ENCODE measurements at regions not wholly inside any gene's neighbourhood (a gene's known extent, or its start where the extent isn't known, plus 50 kb on each side); places are given as distances from the start of the nearest gene placed in this dataset.

DNA sequence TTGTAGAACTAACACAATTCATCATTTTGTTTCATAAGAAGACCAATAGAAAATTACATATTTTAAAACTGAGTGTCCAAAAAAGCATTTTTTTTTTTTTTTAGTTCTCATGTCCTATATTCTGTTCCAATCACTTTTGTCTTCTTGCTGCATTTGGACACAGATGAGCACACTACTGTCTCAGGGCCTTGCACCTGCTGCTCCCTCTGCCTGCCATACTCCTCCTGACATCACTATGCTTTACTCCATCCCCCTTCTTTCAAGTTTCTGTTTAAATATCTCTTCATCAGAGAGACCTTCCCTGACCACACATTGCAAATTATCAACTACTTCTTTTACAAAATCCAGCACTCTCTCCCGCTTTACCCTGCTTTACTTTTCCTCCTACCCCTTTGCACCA, 230.7 kb upstream of the GK2 start:
- TF ChIP-seq EZH2 (IDR thresholded peaks at IDR 0.05; ENCODE audit: insufficient read depth, poor library complexity, severe bottlenecking): no peak
- TF ChIP-seq EZH2phosphoT487 (IDR thresholded peaks at IDR 0.05; ENCODE audit: insufficient read depth, low read depth): no peak
